K562 (cell line): ENCODE measurements at regions not wholly inside any gene's neighbourhood (a gene's known extent, or its start where the extent isn't known, plus 50 kb on each side); places are given as distances from the start of the nearest gene placed in this dataset.
A peak's percentile ranks its signal among the peaks of the same experiment; 100 is the strongest.

Experiments
- ATAC-seq: fragments of 200-7000 bp; cut with Tn5 transposase; 3 replicates; pipeline ENCODE4 v1.9.1; 2020; ENCODE audit warnings: moderate library complexity
- BruUV-seq: library from RNA; stranded (reverse); fragments of 400-500 nt; replicated peaks from 2 replicates; lab custom pipeline; 2021; lab: Mats Ljungman, UMichigan
- CTCF ChIA-PET: fragments of 300-600 bp; formaldehyde crosslinking; extraction: SDS; loops from one replicate; lab custom pipeline; 2021; ENCODE audit warnings: low intra/inter-chr PET ratio; lab: Yijun Ruan, JAX
- POLR2A ChIA-PET: fragments of 300-600, 350-650 bp; sonication (Branson Sonifier 250); formaldehyde crosslinking; extraction: SDS; loops from one replicate; lab custom pipeline; 2021; ENCODE audit warnings: antibody characterized with exemption, inconsistent platforms; lab: Yijun Ruan, JAX
- DNase-seq, 4 experiments: peaks; one replicate each; pipeline versions ENCODE4 v3.0.0 to v3.0.0-alpha.2; 2011 to 2018; ENCODE audit warnings: low spot score in 3 of 4, mixed read lengths in 3 of 4; ENCODE audit errors: extremely low read depth in 1 of 4
- FAIRE-seq: peaks from 2 replicates; lab custom pipeline; 2011; peaks lifted over from hg19 to GRCh38; lab: Jason Lieb, UNC
- H2AFZ ChIP-seq: 2 replicates; pipeline ENCODE4 v1.6.0; 2011; ENCODE audit warnings: low read depth, low read length, control low read depth, inconsistent platforms
- H3K27ac ChIP-seq: fragments of 200-600 bp; 3 replicates; pipeline ENCODE4 v1.8.0; 2011; ENCODE audit warnings: low read depth, mild to moderate bottlenecking, control low read depth, inconsistent platforms, low read length, moderate library complexity, mixed read lengths; ENCODE audit errors: extremely low read depth
- H3K27me3 ChIP-seq, 2 experiments: fragments of 300-600 bp in 1 of 2; 2 replicates in 1 of 2; 3 replicates in 1 of 2; pipeline versions ENCODE4 v1.6.0 to v1.8.0; 2011; ENCODE audit warnings: inconsistent platforms in 2 of 2, low read length in 2 of 2, mild to moderate bottlenecking in 1 of 2, mixed read lengths in 1 of 2, moderate library complexity in 1 of 2; ENCODE audit not compliant: control insufficient read depth in 2 of 2, insufficient read depth in 2 of 2
- H3K36me3 ChIP-seq: fragments of 300-600 bp; 3 replicates; pipeline ENCODE4 v1.8.0; 2011; ENCODE audit warnings: mild to moderate bottlenecking, low read length, inconsistent platforms; ENCODE audit not compliant: control insufficient read depth, insufficient read depth
- H3K4me1 ChIP-seq, 2 experiments: fragments of 200-600 bp in 1 of 2; replicated peaks in 1 of 2; 2 replicates in 1 of 2; 3 replicates in 1 of 2; pipeline versions ENCODE4 v1.5.1 to v1.8.0; 2011; ENCODE audit warnings: inconsistent platforms in 2 of 2, low read length in 2 of 2, mild to moderate bottlenecking in 1 of 2, mixed read lengths in 1 of 2, moderate library complexity in 1 of 2; ENCODE audit not compliant: control insufficient read depth in 2 of 2, insufficient read depth in 2 of 2
- H3K4me2 ChIP-seq: 2 replicates; pipeline ENCODE4 v1.6.1; 2011; ENCODE audit warnings: low read length, control low read depth, inconsistent platforms, mixed read lengths; ENCODE audit not compliant: insufficient read depth
- H3K4me3 ChIP-seq: fragments of 200-600 bp; sonication (generic), shearing (Covaris generic); 2 replicates; pipeline ENCODE4 v1.5.1; 2016; ENCODE audit warnings: control low read depth, inconsistent platforms
- H3K79me2 ChIP-seq: fragments of 200-600 bp; 3 replicates; pipeline ENCODE4 v1.8.0; 2011; ENCODE audit warnings: low read length, inconsistent platforms; ENCODE audit not compliant: control insufficient read depth, insufficient read depth
- H3K9ac ChIP-seq, 2 experiments: 2 replicates each; pipeline versions ENCODE4 v1.6.0 to v1.6.1; 2011; ENCODE audit warnings: low read depth in 2 of 2, low read length in 2 of 2, control low read depth in 1 of 2, inconsistent platforms in 1 of 2, mild to moderate bottlenecking in 1 of 2, mixed read lengths in 1 of 2; ENCODE audit not compliant: insufficient read depth in 1 of 2
- H3K9me1 ChIP-seq: one replicate; pipeline ENCODE4 v1.6.0; 2011; ENCODE audit warnings: inconsistent platforms, mild to moderate bottlenecking, low read length, moderate library complexity; ENCODE audit not compliant: control insufficient read depth, insufficient read depth
- H3K9me3 ChIP-seq: replicated peaks from 2 replicates; pipeline ENCODE4 v1.5.1; 2011; ENCODE audit warnings: low read depth, low read length, inconsistent platforms; ENCODE audit not compliant: control insufficient read depth, insufficient read depth
- H4K20me1 ChIP-seq: replicated peaks from 2 replicates; pipeline ENCODE4 v1.6.1; 2011; ENCODE audit warnings: low read length, inconsistent platforms, mixed read lengths; ENCODE audit not compliant: control insufficient read depth, insufficient read depth
- BRCA1 ChIP-seq, 2 experiments: fragments of 450-650 bp in 1 of 2; sonication (generic) in 1 of 2; formaldehyde crosslinking in 1 of 2; IDR thresholded peaks; 2 replicates each; pipeline versions ENCODE4 v1.5.0 to v1.6.1; 2017 to 2020; ENCODE audit warnings: mild to moderate bottlenecking in 1 of 2, missing genetic modification reagents in 1 of 2
- BRD9 ChIP-seq: fragments of 450-650 bp; IDR thresholded peaks from 2 replicates; pipeline ENCODE4 v1.6.1; 2018; ENCODE audit warnings: low read depth; ENCODE audit not compliant: partially characterized antibody
- JUN ChIP-seq, 2 experiments: sonication (generic) in 1 of 2; formaldehyde crosslinking in 1 of 2; IDR thresholded peaks; 2 replicates each; pipeline versions ENCODE4 v1.6.1 to v1.8.0; 2012 to 2022; ENCODE audit warnings: borderline replicate concordance in 2 of 2, mild to moderate bottlenecking in 2 of 2, improper control_type of control experiment in 1 of 2, low read depth in 1 of 2, low read length in 1 of 2, missing genetic modification reagents in 1 of 2
- NFXL1 ChIP-seq: fragments of 450-650 bp; formaldehyde crosslinking; IDR thresholded peaks from 2 replicates; pipeline ENCODE4 v1.4.0; 2021; ENCODE audit warnings: mild to moderate bottlenecking
- PHF21A ChIP-seq: fragments of 450-650 bp; IDR thresholded peaks from 2 replicates; pipeline ENCODE4 v1.6.1; 2017; ENCODE audit warnings: low read depth, borderline replicate concordance
- RERE ChIP-seq: sonication (generic); formaldehyde crosslinking; IDR thresholded peaks from 2 replicates; pipeline ENCODE4 v1.8.0; 2023; ENCODE audit warnings: missing genetic modification reagents, mild to moderate bottlenecking, borderline replicate concordance
- RFX7 ChIP-seq: fragments of 250-450 bp; sonication (Bioruptor Pico); IDR thresholded peaks from 2 replicates; pipeline ENCODE4 v1.5.1; 2021; ENCODE audit warnings: mild to moderate bottlenecking
- SFPQ ChIP-seq: fragments of 200-400 bp; formaldehyde crosslinking; IDR thresholded peaks from 2 replicates; pipeline ENCODE4 v1.6.1; 2017; ENCODE audit warnings: mild to moderate bottlenecking, low read depth, low read length, moderate library complexity
- ZNF280A ChIP-seq: fragments of 450-650 bp; IDR thresholded peaks from 2 replicates; pipeline ENCODE4 v1.6.1; 2018; ENCODE audit warnings: mild to moderate bottlenecking, low read depth; ENCODE audit not compliant: partially characterized antibody
- WGBS: fragments of 100-300 bp; shearing (Covaris generic); methylation state at CpG from one replicate; pipeline ENCODE4 v1.1.6; 2016; ENCODE audit warnings: low coverage, mixed read lengths; ENCODE audit not compliant: insufficient coverage; ENCODE audit errors: missing lambda C conversion rate; 5-methylcytosine and 5-hydroxymethylcytosine counted together
- in situ Hi-C: fragments of 300-500 bp; cut with MboI; formaldehyde crosslinking; loops from 4 replicates; pipeline ENCODE4 v1.15.0; 2018; ENCODE audit warnings: inconsistent platforms, mixed read lengths
- intact Hi-C: fragments of 100-400 bp; cut with micrococcal nuclease; formaldehyde crosslinking; loops from 2 replicates; pipeline ENCODE4 v1.14.2; 2022

- Histone ChIP-seq H3K4me1 (no peaks in the 10 kb centered on the region; a peak in 1 of 5 replicates), H3K9ac (no peak overlapping the region; a peak in 1 of 4 replicates), H3K9me1 (no peaks in the 10 kb centered on the region), H3K27me3 (peaks cover under 1 to 21% of the 10 kb centered on the region in 2 experiments; a peak in 3 of 5 replicates), H3K9me3 (no peaks in the 10 kb centered on the region), H3K4me3 (no peak overlapping the region), H2AFZ (0 out of 2 replicates have a peak overlapping the region, but pooled peaks have one; percentile 9), H4K20me1 (no peaks in the 10 kb centered on the region), H3K4me2 (no peak overlapping the region), H3K36me3 (no peaks in the 10 kb centered on the region), H3K79me2 (no peaks in the 10 kb centered on the region), H3K27ac (no peak overlapping the region)
- in situ Hi-C loops (loop anchor here (5.0 kb wide), 1 partner anchor 303 kb away; no protein-coding TSS in a partner anchor), intact Hi-C loops (loop anchor here (10.0 kb wide), 1 partner anchor 439 kb away; no protein-coding TSS in a partner anchor)
- DNase-seq: no peak
- ChIA-PET CTCF (no interaction called here), POLR2A (no interaction called here)
- 0% methylated on average over 8 of the region's 9 CpGs for WGBS
- ATAC-seq: no peak
- BruUV-seq: no TSS peak
- FAIRE-seq: no peak
- TF ChIP-seq ZNF280A (no peak), RERE (no peak), JUN (IDR thresholded peaks at IDR 0.05; ENCODE audit: borderline replicate concordance, low read depth, low read length) (no peak), JUN (CRISPR knock-in tag; IDR thresholded peaks at IDR 0.05; ENCODE audit: borderline replicate concordance) (no peak), RFX7 (CRISPR knock-in tag) (no peak), SFPQ (no peak), BRD9 (no peak), NFXL1 (CRISPR knock-in tag) (no peak), PHF21A (no peak), BRCA1 (IDR thresholded peaks at IDR 0.05) (no peak), BRCA1 (CRISPR knock-in tag; IDR thresholded peaks at IDR 0.05) (no peak)
These were observed 71.7 kb upstream of the WASF3 start for GRCh38 chr13:26485786-26486185.
